SK-N-SH treated with all-trans-retinoic acid at 6 μM for 48 hours (cell line): ENCODE measurements at regions not wholly inside any gene's neighbourhood (a gene's known extent, or its start where the extent isn't known, plus 50 kb on each side); places are given as distances from the start of the nearest gene placed in this dataset.
"Not testable (repeated sequence)": the region's sequence is repeated elsewhere in the genome, so short reads cannot be mapped to it uniquely, and the experiment has no call there.

ENCODE experiments used
- ATAC-seq: fragments of 200-7000 bp; cut with Tn5 transposase; 3 replicates; pipeline ENCODE4 v1.9.1; 2020; ENCODE audit warnings: mild to moderate bottlenecking, moderate library complexity
- ARNTL ChIP-seq: fragments of 450-650 bp; formaldehyde crosslinking; IDR thresholded peaks from 2 replicates; pipeline ENCODE4 v1.5.0; 2020; ENCODE audit warnings: low read depth, mild to moderate bottlenecking, moderate library complexity, borderline replicate concordance
- BACH2 ChIP-seq: fragments of 250-450 bp; sonication (Bioruptor Pico); IDR thresholded peaks from 2 replicates; pipeline ENCODE4 v1.9.0; 2021; ENCODE audit warnings: mild to moderate bottlenecking, borderline replicate concordance
- CREB5 ChIP-seq: fragments of 250-450 bp; sonication (Bioruptor Pico); IDR thresholded peaks from 2 replicates; pipeline ENCODE4 v1.5.1; 2020; ENCODE audit warnings: low read depth, mild to moderate bottlenecking, moderate library complexity
- CSDC2 ChIP-seq: fragments of 250-450 bp; sonication (Bioruptor Pico); IDR thresholded peaks from 2 replicates; pipeline ENCODE4 v1.5.0; 2020; ENCODE audit warnings: mild to moderate bottlenecking, moderate library complexity
- CSRNP3 ChIP-seq: fragments of 250-450 bp; sonication (Bioruptor Pico); IDR thresholded peaks from 2 replicates; pipeline ENCODE4 v1.5.1; 2021; ENCODE audit warnings: mild to moderate bottlenecking, moderate library complexity
- ESRRG ChIP-seq: fragments of 250-450 bp; sonication (Bioruptor Pico); IDR thresholded peaks from 2 replicates; pipeline ENCODE4 v1.6.1; 2021; ENCODE audit warnings: mild to moderate bottlenecking
- GLIS3 ChIP-seq: fragments of 250-450 bp; sonication (Bioruptor Pico); IDR thresholded peaks from 2 replicates; pipeline ENCODE4 v1.5.0; 2020; ENCODE audit warnings: mild to moderate bottlenecking, moderate library complexity
- ISL1 ChIP-seq: fragments of 250-450 bp; sonication (Bioruptor Pico); IDR thresholded peaks from 2 replicates; pipeline ENCODE4 v2.1.2; 2022; ENCODE audit warnings: mild to moderate bottlenecking, moderate library complexity
- OSR1 ChIP-seq: fragments of 250-450 bp; sonication (Bioruptor Pico); IDR thresholded peaks from 2 replicates; pipeline ENCODE4 v1.8.0; 2022; ENCODE audit warnings: moderate library complexity, mild to moderate bottlenecking, inconsistent platforms
- POU6F1 ChIP-seq: fragments of 250-450 bp; sonication (Bioruptor Pico); IDR thresholded peaks from 2 replicates; pipeline ENCODE4 v1.8.0; 2021; ENCODE audit warnings: low read depth, mild to moderate bottlenecking, moderate library complexity, borderline replicate concordance
- PPARA ChIP-seq: fragments of 250-450 bp; sonication (Bioruptor Pico); IDR thresholded peaks from 2 replicates; pipeline ENCODE4 v1.5.0; 2020; ENCODE audit warnings: mild to moderate bottlenecking, borderline replicate concordance
- RARB ChIP-seq: fragments of 250-450 bp; sonication (Bioruptor Pico); IDR thresholded peaks from 2 replicates; pipeline ENCODE4 v1.8.0; 2021; ENCODE audit warnings: mild to moderate bottlenecking, moderate library complexity
- SNAI2 ChIP-seq: fragments of 250-450 bp; sonication (Bioruptor Pico); IDR thresholded peaks from 2 replicates; pipeline ENCODE4 v1.5.0; 2020; ENCODE audit warnings: mild to moderate bottlenecking, moderate library complexity
- TCF4 ChIP-seq: fragments of 250-450 bp; sonication (Bioruptor Pico); IDR thresholded peaks from 2 replicates; pipeline ENCODE4 v1.8.0; 2021; ENCODE audit warnings: mild to moderate bottlenecking, moderate library complexity, borderline replicate concordance
- TOX ChIP-seq: fragments of 250-450 bp; sonication (Bioruptor Pico); IDR thresholded peaks from 2 replicates; pipeline ENCODE4 v1.8.0; 2021; ENCODE audit warnings: mild to moderate bottlenecking, moderate library complexity, borderline replicate concordance
- TSHZ2 ChIP-seq: fragments of 250-450 bp; sonication (Bioruptor Pico); IDR thresholded peaks from 2 replicates; pipeline ENCODE4 v1.5.0; 2020; ENCODE audit warnings: mild to moderate bottlenecking, moderate library complexity
- ZC3H10 ChIP-seq: fragments of 250-450 bp; sonication (Bioruptor Pico); IDR thresholded peaks from 2 replicates; pipeline ENCODE4 v1.5.1; 2021; ENCODE audit warnings: mild to moderate bottlenecking, moderate library complexity
- ZFP3 ChIP-seq: fragments of 250-450 bp; sonication (Bioruptor Pico); IDR thresholded peaks from 2 replicates; pipeline ENCODE4 v1.5.0; 2020; ENCODE audit warnings: mild to moderate bottlenecking, moderate library complexity
- ZFP30 ChIP-seq: fragments of 450-650 bp; formaldehyde crosslinking; IDR thresholded peaks from 2 replicates; pipeline ENCODE4 v1.5.0; 2022; ENCODE audit warnings: mild to moderate bottlenecking, moderate library complexity
- ZNF70 ChIP-seq: fragments of 450-650 bp; formaldehyde crosslinking; IDR thresholded peaks from 2 replicates; pipeline ENCODE4 v1.5.0; 2020; ENCODE audit warnings: mild to moderate bottlenecking, moderate library complexity
- ZNF8 ChIP-seq: fragments of 450-650 bp; formaldehyde crosslinking; IDR thresholded peaks from 2 replicates; pipeline ENCODE4 v1.5.0; 2020; ENCODE audit warnings: mild to moderate bottlenecking, moderate library complexity

GRCh38 chr12:34126805-34127204 is 104.5 kb downstream of the ALG10 start:
- TF ChIP-seq ISL1 (no peak), ZFP3 (CRISPR knock-in tag) (no peak), PPARA (CRISPR knock-in tag) (no peak), TCF4 (CRISPR knock-in tag) (no peak), ZFP30 (no peak), ARNTL (no peak), POU6F1 (no peak), ZNF8 (CRISPR knock-in tag) (no peak), TSHZ2 (no peak), OSR1 (CRISPR knock-in tag) (no peak), ZNF70 (no peak), GLIS3 (CRISPR knock-in tag) (no peak), TOX (CRISPR knock-in tag) (no peak), ESRRG (no peak), SNAI2 (CRISPR knock-in tag) (no peak), BACH2 (no peak), CSRNP3 (CRISPR knock-in tag) (no peak)
- ATAC-seq: no peak

GRCh38 chr12:34127379-34127778 is 105.1 kb downstream of the ALG10 start:
- ATAC-seq: not testable (repeated sequence)

- ATAC-seq: no peak
- TF ChIP-seq RARB (CRISPR knock-in tag) (no peak), ZFP30 (no peak), ARNTL (no peak), SNAI2 (CRISPR knock-in tag) (no peak), OSR1 (CRISPR knock-in tag) (no peak), ZC3H10 (no peak), ISL1 (no peak), CSRNP3 (CRISPR knock-in tag) (no peak), TOX (CRISPR knock-in tag) (no peak), ESRRG (no peak), CREB5 (CRISPR knock-in tag) (no peak), CSDC2 (CRISPR knock-in tag) (no peak)
- TF ChIP-seq, all 23 proteins: peak for 0
Observed at GRCh38 chr12:34142430-34142829, 120.1 kb downstream of the ALG10 start.

GRCh38 chr12:34151019-34151418 is 128.7 kb downstream of the ALG10 start:
- no peak for ATAC-seq

More at GRCh38 chr12:34151019-34151418, 128.7 kb downstream of the ALG10 start:
- TF ChIP-seq BACH2: no peak
- TF ChIP-seq ZC3H10: no peak
- no peak for TF ChIP-seq OSR1 (CRISPR knock-in tag)
- TF ChIP-seq GLIS3 (CRISPR knock-in tag): no peak
- no peak for TF ChIP-seq PPARA (CRISPR knock-in tag)
- TF ChIP-seq SNAI2 (CRISPR knock-in tag): no peak
- no peak for TF ChIP-seq CREB5 (CRISPR knock-in tag)
- no peak for TF ChIP-seq RARB (CRISPR knock-in tag)
- TF ChIP-seq ZFP30: no peak
- TF ChIP-seq ZFP3 (CRISPR knock-in tag): no peak
- no peak for TF ChIP-seq ZNF70
- no peak for TF ChIP-seq ARNTL
- no peak for TF ChIP-seq ZNF8 (CRISPR knock-in tag)
